HEK293T (cell line): ENCODE measurements at regions not wholly inside any gene's neighbourhood (a gene's known extent, or its start where the extent isn't known, plus 50 kb on each side); places are given as distances from the start of the nearest gene placed in this dataset.

Experiments
- ARNT ChIP-seq: fragments of 450-650 bp; IDR thresholded peaks from 2 replicates; pipeline ENCODE4 v1.6.1; 2017; ENCODE audit warnings: mild to moderate bottlenecking
- BHLHE40 ChIP-seq: fragments of 450-650 bp; IDR thresholded peaks from 2 replicates; pipeline ENCODE4 v1.6.1; 2016; ENCODE audit warnings: mild to moderate bottlenecking, moderate library complexity, borderline replicate concordance
- TARDBP ChIP-seq: fragments of 450-650 bp; IDR thresholded peaks from 2 replicates; pipeline ENCODE4 v1.6.1; 2016

DNA sequence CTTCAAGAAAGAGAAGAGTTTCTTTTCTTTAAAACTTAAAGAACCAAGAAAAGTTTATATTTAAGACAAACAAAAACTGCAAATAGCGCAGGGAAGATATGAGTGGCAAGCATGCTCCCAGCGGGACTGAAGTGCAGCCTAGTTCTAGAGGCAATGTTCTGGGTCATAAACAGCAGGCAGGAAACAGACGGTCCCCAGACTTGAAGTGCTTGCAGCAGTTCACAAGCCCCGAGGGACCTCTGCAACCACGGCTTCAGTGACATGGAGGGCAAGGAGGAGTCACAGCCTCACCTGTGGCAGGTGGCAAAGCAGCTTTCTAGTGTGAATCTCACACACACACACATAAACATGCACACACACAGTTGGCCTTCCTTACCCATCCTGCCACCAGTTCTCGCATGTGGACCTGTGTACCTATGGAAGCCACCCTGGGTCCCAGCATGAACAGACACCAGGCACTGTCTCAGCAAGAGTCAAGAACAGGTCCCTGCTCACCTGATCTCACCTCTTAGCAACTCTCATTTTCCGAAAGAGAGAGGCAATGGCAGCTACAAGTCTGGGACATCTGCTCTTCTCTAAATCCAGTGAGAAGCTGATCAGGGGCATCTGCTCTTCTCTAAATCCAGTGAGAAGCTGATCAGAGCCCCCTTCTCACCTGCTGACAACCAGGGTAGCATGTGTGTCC is 162.0 kb downstream of the EFNB2 start:
- TF ChIP-seq BHLHE40 (no peak), TARDBP (no peak), ARNT (no peak)
